Peyer's patch (tissue), 4 donors: ENCODE measurements at regions not wholly inside any gene's neighbourhood (a gene's known extent, or its start where the extent isn't known, plus 50 kb on each side); places are given as distances from the start of the nearest gene placed in this dataset.

ENCODE experiments used
- CTCF ChIP-seq, 6 experiments: fragments of 450-650 bp in 4 of 6; fragments of 200-600 bp in 2 of 6; sonication (generic) in 1 of 6; IDR thresholded peaks; one replicate each; pipeline ENCODE4 v1.5.1; 2017 to 2019; ENCODE audit warnings: antibody characterized with exemption in 6 of 6, mild to moderate bottlenecking in 3 of 6, moderate library complexity in 1 of 6
- POLR2A ChIP-seq, 2 donors: fragments of 450-650 bp; IDR thresholded peaks; one replicate each; pipeline ENCODE4 v1.5.1; 2017; ENCODE audit warnings: antibody characterized with exemption in 2 of 2, mild to moderate bottlenecking in 2 of 2, moderate library complexity in 2 of 2

- no peak for TF ChIP-seq POLR2A (IDR thresholded peaks at IDR 0.05)
- no peak for TF ChIP-seq CTCF (IDR thresholded peaks at IDR 0.05)
Measured at GRCh38 chr6:170022291-170022722, 268.6 kb downstream of the DLL1 start.
